Mesendoderm (in vitro differentiated cells): ENCODE measurements at regions not wholly inside any gene's neighbourhood (a gene's known extent, or its start where the extent isn't known, plus 50 kb on each side); places are given as distances from the start of the nearest gene placed in this dataset.

Experiments used
- DNase-seq: peaks from one replicate; pipeline ENCODE4 v3.0.0; 2013
- H2AK5ac ChIP-seq: 2 replicates; pipeline ENCODE4 v1.6.1; 2013; ENCODE audit warnings: low read length, inconsistent platforms
- H2BK120ac ChIP-seq: 2 replicates; pipeline ENCODE4 v1.6.1; 2013; ENCODE audit warnings: low read depth, mild to moderate bottlenecking, low read length, moderate library complexity, mixed read lengths
- H2BK15ac ChIP-seq: replicated peaks from 2 replicates; pipeline ENCODE4 v1.6.1; 2013; ENCODE audit warnings: low read depth, mild to moderate bottlenecking, moderate library complexity
- H2BK5ac ChIP-seq: 2 replicates; pipeline ENCODE4 v1.6.1; 2013; ENCODE audit warnings: low read length, inconsistent platforms
- H3K18ac ChIP-seq: 2 replicates; pipeline ENCODE4 v1.6.1; 2013; ENCODE audit warnings: mild to moderate bottlenecking, low read length, mixed read lengths
- H3K23ac ChIP-seq: one replicate; pipeline ENCODE4 v1.6.1; 2013; ENCODE audit warnings: low read length
- H3K27ac ChIP-seq: 2 replicates; pipeline ENCODE4 v1.5.1; 2013; ENCODE audit warnings: low read depth, mild to moderate bottlenecking, inconsistent platforms, low read length, moderate library complexity
- H3K27me3 ChIP-seq: 2 replicates; pipeline ENCODE4 v1.6.1; 2013; ENCODE audit warnings: low read length, control low read depth, mild to moderate bottlenecking, inconsistent platforms; ENCODE audit not compliant: insufficient read depth, poor library complexity
- H3K36me3 ChIP-seq: 2 replicates; pipeline ENCODE4 v1.6.1; 2013; ENCODE audit warnings: low read length, inconsistent platforms; ENCODE audit not compliant: control insufficient read depth, insufficient read depth
- H3K4ac ChIP-seq: one replicate; pipeline ENCODE4 v1.6.1; 2013; ENCODE audit warnings: low read depth, mild to moderate bottlenecking, low read length, moderate library complexity
- H3K4me1 ChIP-seq: 2 replicates; pipeline ENCODE4 v1.6.1; 2013; ENCODE audit warnings: low read depth, low read length, inconsistent platforms; ENCODE audit not compliant: control insufficient read depth
- H3K4me2 ChIP-seq: 2 replicates; pipeline ENCODE4 v1.6.1; 2013; ENCODE audit warnings: low read length
- H3K4me3 ChIP-seq: 2 replicates; pipeline ENCODE4 v1.5.1; 2013; ENCODE audit warnings: mild to moderate bottlenecking, low read length
- H3K56ac ChIP-seq: one replicate; pipeline ENCODE4 v1.6.1; 2013; ENCODE audit warnings: low read length
- H3K79me1 ChIP-seq: 2 replicates; pipeline ENCODE4 v1.6.1; 2013; ENCODE audit warnings: low read length, inconsistent platforms
- H3K79me2 ChIP-seq: 2 replicates; pipeline ENCODE4 v1.6.1; 2013; ENCODE audit warnings: mild to moderate bottlenecking, low read length; ENCODE audit not compliant: control insufficient read depth, insufficient read depth
- H3K9ac ChIP-seq: 2 replicates; pipeline ENCODE4 v1.6.1; 2013; ENCODE audit warnings: low read length, inconsistent platforms
- H4K5ac ChIP-seq: one replicate; pipeline ENCODE4 v1.6.1; 2013; ENCODE audit warnings: low read length
- H4K8ac ChIP-seq: one replicate; pipeline ENCODE4 v1.6.1; 2013; ENCODE audit warnings: low read depth, mild to moderate bottlenecking, control low read depth, low read length, moderate library complexity
- WGBS: extraction: QIAGEN DNeasy Blood & Tissue Kit; methylation state at CpG from one replicate; pipeline ENCODE4 v1.1.7; 2013; ENCODE audit warnings: low lambda C conversion rate, missing lambda C conversion rate; ENCODE audit not compliant: insufficient coverage; ENCODE audit errors: extremely low coverage; 5-methylcytosine and 5-hydroxymethylcytosine counted together

- Histone ChIP-seq H3K36me3 (no peaks in the 10 kb centered on the region), H3K4me3 (no peak overlapping the region), H3K4ac (no peak overlapping the region), H3K4me2 (no peak overlapping the region), H2AK5ac (no peak overlapping the region), H3K9ac (no peak overlapping the region), H2BK5ac (no peak overlapping the region), H3K27ac (no peak overlapping the region), H3K18ac (no peak overlapping the region), H3K56ac (no peak overlapping the region), H3K23ac (no peak overlapping the region), H4K8ac (no peak overlapping the region), H3K79me2 (no peaks in the 10 kb centered on the region), H3K27me3 (no peaks in the 10 kb centered on the region), H2BK15ac (no peak overlapping the region), H3K4me1 (no peaks in the 10 kb centered on the region), H3K79me1 (no peaks in the 10 kb centered on the region), H2BK120ac (no peak overlapping the region), H4K5ac (no peak overlapping the region)
- no peak for DNase-seq
- WGBS = no CpG with 5 or more reads among the region's 1 CpG
Observed at GRCh38 chr12:107277855-107278254, 184.5 kb upstream of the CRY1 start.

GRCh38 chr12:107282628-107283027, 189.3 kb upstream of the CRY1 start:
- H2BK5ac ChIP-seq = no peak overlapping the region
- H3K36me3 ChIP-seq = no peaks in the 10 kb centered on the region
- no CpG with 5 or more reads among the region's 1 CpG for whole genome bisulfite sequencing
- H4K5ac ChIP-seq = no peak overlapping the region
- H3K27ac ChIP-seq = no peak overlapping the region
- no peak overlapping the region for H2BK120ac ChIP-seq
- no peak overlapping the region for H3K4me3 ChIP-seq
- H2AK5ac ChIP-seq = no peak overlapping the region
- H3K4me2 ChIP-seq = no peak overlapping the region
- H3K4ac ChIP-seq = no peak overlapping the region
- H3K23ac ChIP-seq = no peak overlapping the region
- DNase-seq = no peak
- H3K56ac ChIP-seq = no peak overlapping the region
- H2BK15ac ChIP-seq = no peak overlapping the region
- no peaks in the 10 kb centered on the region for H3K79me1 ChIP-seq
- H3K4me1 ChIP-seq = no peaks in the 10 kb centered on the region
- no peaks in the 10 kb centered on the region for H3K27me3 ChIP-seq
- H3K18ac ChIP-seq = no peak overlapping the region
- no peaks in the 10 kb centered on the region for H3K79me2 ChIP-seq
- H4K8ac ChIP-seq = no peak overlapping the region
- no peak overlapping the region for H3K9ac ChIP-seq

DNA sequence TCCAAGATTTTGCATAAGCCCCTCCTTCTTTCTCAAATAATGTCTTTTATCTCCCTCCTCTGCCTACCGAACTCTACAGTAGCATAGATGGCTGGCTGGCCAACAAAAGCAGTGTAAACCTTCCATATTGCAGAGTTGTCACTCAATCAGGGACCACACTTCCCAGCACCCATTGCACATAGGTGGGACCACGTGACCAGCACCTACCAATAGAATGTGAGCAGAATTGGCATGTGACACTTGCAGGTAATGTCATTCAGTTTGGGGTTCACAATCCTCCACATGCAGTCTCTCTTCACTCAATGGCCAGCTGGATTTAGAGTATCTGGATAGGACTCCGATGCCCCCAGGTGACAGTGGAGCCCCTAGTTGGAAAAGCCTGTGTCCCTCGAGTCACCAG, 190.3 kb upstream of the CRY1 start:
- Histone ChIP-seq H3K4me3 (no peak overlapping the region), H2AK5ac (no peak overlapping the region), H3K56ac (no peak overlapping the region), H3K4me1 (no peaks in the 10 kb centered on the region), H2BK120ac (no peak overlapping the region), H3K23ac (no peak overlapping the region), H3K4ac (no peak overlapping the region), H3K27ac (no peak overlapping the region), H4K8ac (no peak overlapping the region), H3K27me3 (no peaks in the 10 kb centered on the region), H3K79me2 (no peaks in the 10 kb centered on the region), H3K4me2 (no peak overlapping the region), H3K36me3 (no peaks in the 10 kb centered on the region), H3K9ac (no peak overlapping the region), H3K79me1 (no peaks in the 10 kb centered on the region), H2BK5ac (no peak overlapping the region), H4K5ac (no peak overlapping the region), H2BK15ac (no peak overlapping the region), H3K18ac (no peak overlapping the region)
- WGBS = no CpG with 5 or more reads among the region's 4 CpGs
- no peak for DNase-seq

DNA sequence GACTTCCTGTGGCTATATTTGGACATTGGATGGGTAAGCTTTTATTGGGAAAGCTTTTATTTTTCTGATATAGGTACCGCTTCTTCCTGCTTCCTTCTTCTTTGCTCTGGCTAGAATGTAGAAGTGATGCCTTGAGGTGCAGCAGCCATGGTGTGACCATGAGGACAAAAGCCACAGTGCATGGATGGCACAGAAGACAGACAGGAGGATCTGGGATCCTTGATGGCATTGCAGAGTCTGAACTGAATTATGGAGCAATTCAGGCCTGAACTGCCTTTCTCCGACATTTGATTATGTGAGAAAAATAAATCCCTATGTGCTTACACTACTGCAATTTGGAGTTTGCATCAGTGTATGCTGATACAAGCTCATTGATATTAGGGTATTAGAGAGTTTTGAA, 191.3 kb upstream of the CRY1 start:
- Histone ChIP-seq H3K9ac (no peak overlapping the region), H3K23ac (no peak overlapping the region), H3K56ac (no peak overlapping the region), H2BK120ac (no peak overlapping the region), H3K36me3 (no peaks in the 10 kb centered on the region), H4K5ac (no peak overlapping the region), H3K18ac (no peak overlapping the region), H3K4me2 (no peak overlapping the region), H3K27me3 (no peaks in the 10 kb centered on the region), H3K4ac (no peak overlapping the region), H3K27ac (no peak overlapping the region), H2BK15ac (no peak overlapping the region), H3K79me1 (no peaks in the 10 kb centered on the region), H4K8ac (no peak overlapping the region), H2BK5ac (no peak overlapping the region), H2AK5ac (no peak overlapping the region), H3K4me3 (no peak overlapping the region), H3K79me2 (no peaks in the 10 kb centered on the region), H3K4me1 (no peaks in the 10 kb centered on the region)
- DNase-seq = no peak
- no CpG with 5 or more reads among the region's 2 CpGs for WGBS

DNA sequence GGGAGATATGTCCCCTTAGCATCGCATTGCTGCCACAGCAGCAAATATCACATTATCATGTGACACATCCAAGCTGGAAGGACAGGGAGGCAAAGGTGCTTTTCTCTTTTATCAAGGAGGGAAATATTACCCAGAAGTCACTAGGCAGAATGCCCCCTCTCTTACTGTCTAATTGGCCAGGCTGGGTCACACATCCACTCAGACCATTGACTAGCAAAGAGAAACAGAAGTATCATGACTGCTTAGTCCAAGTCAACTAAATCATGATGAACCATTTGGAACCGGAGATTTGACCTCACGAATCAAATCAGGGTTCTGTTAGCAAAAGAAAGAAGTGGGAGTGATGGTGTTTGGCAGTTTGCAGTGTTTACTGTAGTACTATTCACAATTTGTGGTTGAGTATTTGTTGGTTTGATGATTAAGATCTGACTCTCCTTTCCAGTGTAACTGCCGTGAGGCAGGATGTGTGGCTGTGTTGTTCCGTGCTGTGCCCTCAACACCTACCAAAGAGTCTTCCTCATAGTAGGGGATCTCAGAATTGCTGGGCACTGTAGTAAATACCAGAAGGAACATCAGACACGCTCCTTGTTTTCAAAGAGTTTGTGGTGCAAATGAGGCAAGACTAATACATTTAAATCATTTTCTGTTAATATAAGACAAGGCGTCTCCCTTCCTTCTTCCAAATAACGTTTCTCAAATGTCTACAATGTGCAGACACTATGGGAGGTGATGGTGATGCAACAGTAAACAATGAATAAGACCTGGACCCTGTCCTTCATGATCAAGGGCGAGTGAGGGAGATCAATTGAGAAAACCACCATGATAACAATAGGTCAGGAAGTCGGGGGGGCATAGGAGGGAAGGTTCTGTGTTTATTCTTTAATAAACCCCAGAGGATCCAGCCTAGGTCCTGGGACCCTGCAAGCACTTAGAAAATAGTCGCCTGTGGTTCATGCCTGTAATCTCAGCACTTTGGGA, 194.4 kb upstream of the CRY1 start:
- no peak overlapping the region for H3K18ac ChIP-seq
- H3K23ac ChIP-seq = no peak overlapping the region
- no peak overlapping the region for H3K4me2 ChIP-seq
- no peak overlapping the region for H4K8ac ChIP-seq
- H2BK5ac ChIP-seq = no peak overlapping the region
- no peaks in the 10 kb centered on the region for H3K4me1 ChIP-seq
- no peaks in the 10 kb centered on the region for H3K79me1 ChIP-seq
- H2BK15ac ChIP-seq = no peak overlapping the region
- H3K27me3 ChIP-seq = no peaks in the 10 kb centered on the region
- H3K36me3 ChIP-seq = no peaks in the 10 kb centered on the region
- H4K5ac ChIP-seq = no peak overlapping the region
- no peak overlapping the region for H3K9ac ChIP-seq
- no peaks in the 10 kb centered on the region for H3K79me2 ChIP-seq
- DNase-seq = no peak
- no CpG with 5 or more reads among the region's 11 CpGs for WGBS
- H2AK5ac ChIP-seq = no peak overlapping the region
- H3K4me3 ChIP-seq = no peak overlapping the region
- no peak overlapping the region for H3K56ac ChIP-seq
- H3K4ac ChIP-seq = no peak overlapping the region
- no peak overlapping the region for H3K27ac ChIP-seq
- H2BK120ac ChIP-seq = no peak overlapping the region
